HG03135 (cell line): ENCODE measurements at regions not wholly inside any gene's neighbourhood (a gene's known extent, or its start where the extent isn't known, plus 50 kb on each side); places are given as distances from the start of the nearest gene placed in this dataset.
"Not testable (repeated sequence)": the region's sequence is repeated elsewhere in the genome, so short reads cannot be mapped to it uniquely, and the experiment has no call there.

ENCODE experiments used
- ATAC-seq: cut with Tn5 transposase; IDR thresholded peaks from one replicate; pipeline ENCODE4 v1.9.1; 2021; ENCODE audit warnings: mild to moderate bottlenecking, moderate library complexity; ENCODE audit not compliant: unreplicated experiment

GRCh38 chr13:24992946-24993345 lies 103.0 kb upstream of the PABPC3 start:
- ATAC-seq, result not testable (repeated sequence)

- ATAC-seq, result no peak
These were observed 100.6 kb upstream of the PABPC3 start for GRCh38 chr13:24995225-24995804.

GRCh38 chr13:24997367-24997967 lies 98.5 kb upstream of the PABPC3 start:
- ATAC-seq, result no peak

GRCh38 chr13:24998433-24998832 lies 97.5 kb upstream of the PABPC3 start:
- ATAC-seq, result no peak

GRCh38 chr13:25001476-25002206 lies 94.3 kb upstream of the PABPC3 start:
- no peak for ATAC-seq

- ATAC-seq, result not testable (repeated sequence)
These were observed 93.6 kb upstream of the PABPC3 start for GRCh38 chr13:25002311-25002710.

- not testable (repeated sequence) for ATAC-seq
These were observed 91.4 kb upstream of the PABPC3 start for GRCh38 chr13:25004489-25004888.

GRCh38 chr13:25005050-25005497 lies 90.9 kb upstream of the PABPC3 start:
- peak; percentile 77 for ATAC-seq

- not testable (repeated sequence) for ATAC-seq
These were observed 88.5 kb upstream of the PABPC3 start for GRCh38 chr13:25007389-25007788.

GRCh38 chr13:25014398-25014973 lies 81.5 kb upstream of the PABPC3 start:
- ATAC-seq, result not testable (repeated sequence)

- ATAC-seq, result not testable (repeated sequence)
These were observed 78.8 kb upstream of the PABPC3 start for GRCh38 chr13:25017176-25017575.

- peak; percentile 59 for ATAC-seq
These were observed 77.9 kb upstream of the PABPC3 start for GRCh38 chr13:25017808-25018728.

GRCh38 chr13:25018729-25019115 lies 77.2 kb upstream of the PABPC3 start:
- no peak for ATAC-seq

GRCh38 chr13:25019741-25020140 lies 76.2 kb upstream of the PABPC3 start:
- not testable (repeated sequence) for ATAC-seq

GRCh38 chr13:25024175-25024574 lies 71.8 kb upstream of the PABPC3 start:
- no peak for ATAC-seq

- no peak for ATAC-seq
These were observed 63.8 kb upstream of the PABPC3 start for GRCh38 chr13:25032160-25032559.

- ATAC-seq, result no peak
These were observed 61.8 kb upstream of the PABPC3 start for GRCh38 chr13:25034173-25034572.

GRCh38 chr13:25037057-25037813 lies 58.7 kb upstream of the PABPC3 start:
- no peak for ATAC-seq

- ATAC-seq, result no peak
These were observed 53.6 kb upstream of the PABPC3 start for GRCh38 chr13:25042151-25042865.
